Esophagus muscularis mucosa (tissue), 4 donors: ENCODE measurements at regions not wholly inside any gene's neighbourhood (a gene's known extent, or its start where the extent isn't known, plus 50 kb on each side); places are given as distances from the start of the nearest gene placed in this dataset.

Source experiments
- DNase-seq: peaks from one replicate; pipeline ENCODE4 v3.0.0-alpha.2; 2017; ENCODE audit errors: extremely low spot score
- H3K27ac ChIP-seq, 4 donors: fragments of 200-600 bp; sonication (generic); replicated peaks in 1 of 4; 1 replicate in 3 of 4; 2 replicates in 1 of 4; pipeline ENCODE4 v1.5.1; 2016 to 2019; ENCODE audit warnings: mild to moderate bottlenecking in 1 of 4
- H3K27me3 ChIP-seq, 4 donors: fragments of 200-600 bp; sonication (generic); one replicate each; pipeline versions ENCODE4 v1.5.1 to v1.6.0; 2016 to 2019
- H3K36me3 ChIP-seq, 4 donors: fragments of 200-600 bp; sonication (generic); one replicate each; pipeline ENCODE4 v1.5.1; 2016 to 2019
- H3K4me1 ChIP-seq, 4 donors: fragments of 200-600 bp; sonication (generic); one replicate each; pipeline ENCODE4 v1.5.1; 2016 to 2019
- H3K4me3 ChIP-seq, 4 donors: fragments of 200-600 bp; sonication (generic); 1 replicate in 2 of 4; 2 replicates in 2 of 4; pipeline ENCODE4 v1.5.1; 2016 to 2019; ENCODE audit warnings: mild to moderate bottlenecking in 4 of 4, moderate library complexity in 1 of 4
- H3K9me3 ChIP-seq, 4 donors: fragments of 200-600 bp; sonication (generic); 1 replicate in 3 of 4; 2 replicates in 1 of 4; pipeline ENCODE4 v1.5.1; 2016 to 2019
- EP300 ChIP-seq: sonication (generic); formaldehyde crosslinking; IDR thresholded peaks from one replicate; pipeline ENCODE4 v1.6.1; 2017; ENCODE audit warnings: antibody characterized with exemption
- POLR2A ChIP-seq: fragments of 450-650 bp; IDR thresholded peaks from one replicate; pipeline ENCODE4 v1.6.1; 2017; ENCODE audit warnings: antibody characterized with exemption, moderate library complexity, mild to moderate bottlenecking, low read depth
- POLR2AphosphoS5 ChIP-seq, 2 donors: sonication (generic); formaldehyde crosslinking; IDR thresholded peaks; one replicate each; pipeline ENCODE4 v1.6.1; 2017; ENCODE audit warnings: antibody characterized with exemption in 2 of 2
- WGBS: methylation state at CpG from one replicate; pipeline ENCODE4 v1.1.5; 2018; 5-methylcytosine and 5-hydroxymethylcytosine counted together
- intact Hi-C: fragments of 100-400 bp; cut with DNase I; formaldehyde crosslinking; loops from one replicate; pipeline ENCODE4 v1.15.1; 2023
- TF ChIP-seq, protein P1 (sequence below), 3 experiments: fragments of 200-600 bp in 2 of 3; fragments of 450-650 bp in 1 of 3; sonication (generic) in 2 of 3; IDR thresholded peaks; one replicate each; pipeline ENCODE4 v1.5.1; 2017 to 2019; ENCODE audit warnings: antibody characterized with exemption in 3 of 3, mild to moderate bottlenecking in 2 of 3, moderate library complexity in 1 of 3

DNA sequence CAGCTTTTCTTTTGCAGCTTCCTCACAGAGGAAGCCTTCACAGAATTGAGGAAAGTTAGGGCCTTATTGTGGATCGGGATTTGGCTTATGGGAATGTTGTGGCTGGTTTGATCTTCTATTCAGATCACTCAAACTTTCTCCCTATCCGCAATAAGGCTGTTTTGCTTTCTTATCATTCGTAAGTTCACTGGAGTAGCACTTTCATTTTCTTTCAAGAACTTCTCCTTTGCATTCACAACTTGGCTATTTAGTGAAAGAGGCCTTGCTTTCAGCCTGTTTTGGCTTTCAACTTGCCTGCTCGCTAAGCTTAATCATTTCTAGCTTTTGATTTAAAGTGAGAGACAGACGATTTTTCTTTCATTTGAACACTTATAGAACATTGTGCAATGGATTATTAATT is 181.9 kb upstream of the B3GALT2 start:
- intact Hi-C loops: no loop called here
- no peak for DNase-seq
- H3K9me3 ChIP-seq: no peaks in the 10 kb centered on the region
- no peak overlapping the region for H3K27ac ChIP-seq
- no peaks in the 10 kb centered on the region for H3K27me3 ChIP-seq
- H3K4me1 ChIP-seq: no peaks in the 10 kb centered on the region
- TF ChIP-seq POLR2AphosphoS5 (IDR thresholded peaks at IDR 0.05): no peak
- no peak for TF ChIP-seq EP300
- TF ChIP-seq POLR2A: no peak
- TF ChIP-seq, protein P1, sequence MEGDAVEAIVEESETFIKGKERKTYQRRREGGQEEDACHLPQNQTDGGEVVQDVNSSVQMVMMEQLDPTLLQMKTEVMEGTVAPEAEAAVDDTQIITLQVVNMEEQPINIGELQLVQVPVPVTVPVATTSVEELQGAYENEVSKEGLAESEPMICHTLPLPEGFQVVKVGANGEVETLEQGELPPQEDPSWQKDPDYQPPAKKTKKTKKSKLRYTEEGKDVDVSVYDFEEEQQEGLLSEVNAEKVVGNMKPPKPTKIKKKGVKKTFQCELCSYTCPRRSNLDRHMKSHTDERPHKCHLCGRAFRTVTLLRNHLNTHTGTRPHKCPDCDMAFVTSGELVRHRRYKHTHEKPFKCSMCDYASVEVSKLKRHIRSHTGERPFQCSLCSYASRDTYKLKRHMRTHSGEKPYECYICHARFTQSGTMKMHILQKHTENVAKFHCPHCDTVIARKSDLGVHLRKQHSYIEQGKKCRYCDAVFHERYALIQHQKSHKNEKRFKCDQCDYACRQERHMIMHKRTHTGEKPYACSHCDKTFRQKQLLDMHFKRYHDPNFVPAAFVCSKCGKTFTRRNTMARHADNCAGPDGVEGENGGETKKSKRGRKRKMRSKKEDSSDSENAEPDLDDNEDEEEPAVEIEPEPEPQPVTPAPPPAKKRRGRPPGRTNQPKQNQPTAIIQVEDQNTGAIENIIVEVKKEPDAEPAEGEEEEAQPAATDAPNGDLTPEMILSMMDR (IDR thresholded peaks at IDR 0.05): no peak
- no peak overlapping the region for H3K4me3 ChIP-seq
- WGBS: 69% methylated on average over 5 of the region's 5 CpGs
- H3K36me3 ChIP-seq: no peaks in the 10 kb centered on the region

DNA sequence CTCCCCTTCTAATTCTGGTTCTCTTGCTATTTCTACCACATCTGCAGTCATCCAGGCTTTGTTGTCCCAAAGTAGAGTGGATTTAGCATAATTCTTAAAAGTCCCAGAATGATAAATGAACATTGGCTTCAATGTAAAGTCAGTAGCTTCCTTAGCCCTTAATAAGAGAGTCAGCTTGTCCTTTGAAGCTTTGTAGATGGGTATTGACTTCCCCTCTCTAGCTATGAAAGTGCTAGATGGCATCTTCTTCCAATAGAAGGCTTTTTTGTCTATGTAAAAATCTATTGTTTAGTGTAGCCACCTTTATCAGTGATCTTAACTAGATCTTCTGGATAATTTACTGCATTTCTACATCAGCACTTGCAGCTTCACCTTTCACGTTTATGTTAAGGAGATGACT is 181.4 kb upstream of the B3GALT2 start:
- intact Hi-C loops: no loop called here

DNA sequence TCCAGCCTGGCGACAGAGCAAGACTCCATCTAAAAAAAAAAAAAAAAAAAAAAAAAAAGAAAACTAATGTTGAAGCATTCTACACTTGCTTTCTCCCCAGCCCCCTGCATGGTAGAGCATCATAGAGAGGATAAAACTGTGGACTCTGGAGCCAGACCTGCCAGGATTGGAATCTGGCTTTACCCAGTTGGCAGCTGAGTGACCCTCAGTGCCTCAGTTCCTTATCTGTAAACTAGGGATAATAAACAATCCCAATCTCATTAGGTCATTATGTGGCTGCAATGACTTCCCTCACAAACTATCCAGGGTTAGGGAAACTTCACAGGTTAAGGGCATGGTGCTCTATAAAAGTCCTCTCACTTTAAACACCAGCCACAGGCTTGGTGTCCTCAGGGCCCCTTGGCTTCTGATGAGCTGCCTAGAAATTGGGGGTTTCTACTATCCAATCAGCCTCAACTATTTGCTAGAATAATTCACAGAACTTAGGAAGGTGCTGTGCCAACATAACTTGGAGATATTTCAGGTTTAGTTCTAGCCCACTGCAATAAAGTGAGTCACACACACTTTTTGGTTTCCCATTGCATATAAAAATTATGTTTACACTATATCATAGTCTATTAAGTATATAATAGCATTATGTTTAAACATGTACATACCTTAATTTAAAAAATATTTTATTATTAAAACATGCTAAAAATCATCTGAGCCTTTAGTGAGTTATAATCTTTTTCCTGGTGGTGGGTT is 180.5 kb upstream of the B3GALT2 start:
- DNase-seq: no peak
- no peaks in the 10 kb centered on the region for H3K9me3 ChIP-seq
- no peaks in the 10 kb centered on the region for H3K4me1 ChIP-seq
- no peak overlapping the region for H3K27ac ChIP-seq
- H3K36me3 ChIP-seq: no peaks in the 10 kb centered on the region
- intact Hi-C loops: no loop called here
- 100% methylated on average over 1 of the region's 1 CpG for WGBS
- H3K4me3 ChIP-seq: no peak overlapping the region
- no peaks in the 10 kb centered on the region for H3K27me3 ChIP-seq
- TF ChIP-seq POLR2A (no peak), EP300 (no peak)
- TF ChIP-seq, protein P1 (IDR thresholded peaks at IDR 0.05): no peak

More for the DNA sequence above, 181.4 kb upstream of the B3GALT2 start:
- H3K4me1 ChIP-seq: no peaks in the 10 kb centered on the region
- TF ChIP-seq POLR2A (no peak), EP300 (no peak), POLR2AphosphoS5 (IDR thresholded peaks at IDR 0.05) (no peak)
- TF ChIP-seq, protein P1 (IDR thresholded peaks at IDR 0.05): no peak
- no peaks in the 10 kb centered on the region for H3K36me3 ChIP-seq
- H3K27me3 ChIP-seq: no peaks in the 10 kb centered on the region
- WGBS: 67% methylated on average over 1 of the region's 1 CpG
- H3K4me3 ChIP-seq: no peak overlapping the region
- no peak for DNase-seq
- H3K9me3 ChIP-seq: no peaks in the 10 kb centered on the region
- H3K27ac ChIP-seq: no peak overlapping the region

DNA sequence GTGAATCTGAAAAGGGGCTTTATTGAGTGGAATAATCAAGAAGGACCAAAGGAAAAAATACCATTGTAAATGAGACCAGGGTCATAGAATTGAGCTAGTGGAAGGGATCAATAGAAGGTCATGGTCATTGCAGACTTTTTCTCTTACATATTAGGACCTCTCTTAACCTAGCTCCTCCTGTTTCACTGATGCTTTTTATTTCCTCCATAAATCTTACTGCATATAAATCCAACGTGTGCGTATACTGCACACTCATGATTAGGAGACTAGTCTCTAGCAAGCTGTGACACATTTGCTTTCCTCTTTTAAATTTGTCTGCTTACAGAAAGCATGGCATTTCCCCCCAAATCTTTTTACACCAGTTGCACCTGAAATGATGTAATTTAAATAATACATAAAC is 179.6 kb upstream of the B3GALT2 start:
- 79% methylated on average over 2 of the region's 2 CpGs for WGBS

More for the DNA sequence above, 179.6 kb upstream of the B3GALT2 start:
- no peaks in the 10 kb centered on the region for H3K4me1 ChIP-seq
- H3K27me3 ChIP-seq: no peaks in the 10 kb centered on the region
- no peak overlapping the region for H3K27ac ChIP-seq
- TF ChIP-seq POLR2AphosphoS5 (IDR thresholded peaks at IDR 0.05) (no peak), EP300 (no peak)
- TF ChIP-seq, protein P1 (IDR thresholded peaks at IDR 0.05): no peak
- intact Hi-C loops: no loop called here
- H3K9me3 ChIP-seq: no peaks in the 10 kb centered on the region
- no peak for DNase-seq
- no peak overlapping the region for H3K4me3 ChIP-seq
- H3K36me3 ChIP-seq: no peaks in the 10 kb centered on the region
